Neutrophil (primary cell): ENCODE measurements at regions not wholly inside any gene's neighbourhood (a gene's known extent, or its start where the extent isn't known, plus 50 kb on each side); places are given as distances from the start of the nearest gene placed in this dataset.

Source experiments
- H3K27ac ChIP-seq: fragments of 200-600 bp; sonication (generic); 2 replicates; pipeline ENCODE4 v1.5.1; 2016; ENCODE audit warnings: mild to moderate bottlenecking, moderate library complexity
- H3K27me3 ChIP-seq: fragments of 200-600 bp; sonication (generic); 2 replicates; pipeline ENCODE4 v1.6.0; 2016; ENCODE audit warnings: mild to moderate bottlenecking
- H3K36me3 ChIP-seq: fragments of 200-600 bp; sonication (generic); 2 replicates; pipeline ENCODE4 v1.5.1; 2017
- H3K4me1 ChIP-seq, 2 experiments: fragments of 200-600 bp in 1 of 2; sonication (generic) in 1 of 2; 1 replicate in 1 of 2; 2 replicates in 1 of 2; pipeline versions ENCODE4 v1.5.1 to v1.6.1; 2013 to 2016; ENCODE audit warnings: low read depth in 1 of 2, low read length in 1 of 2, mild to moderate bottlenecking in 1 of 2, moderate library complexity in 1 of 2; ENCODE audit not compliant: control insufficient read depth in 1 of 2, insufficient read depth in 1 of 2
- H3K4me3 ChIP-seq, 2 experiments: fragments of 200-600 bp in 1 of 2; sonication (generic) in 1 of 2; 1 replicate in 1 of 2; 2 replicates in 1 of 2; pipeline ENCODE4 v1.5.1; 2013 to 2016; ENCODE audit warnings: low read depth in 1 of 2, low read length in 1 of 2, mild to moderate bottlenecking in 1 of 2, moderate library complexity in 1 of 2
- H3K9me3 ChIP-seq: fragments of 200-600 bp; sonication (generic); 2 replicates; pipeline ENCODE4 v1.5.1; 2016
- TF ChIP-seq, protein P1 (sequence below): fragments of 200-600 bp; sonication (generic); IDR thresholded peaks from 2 replicates; pipeline ENCODE4 v1.5.1; 2016; ENCODE audit warnings: antibody characterized with exemption

- no peak overlapping the region for H3K27ac ChIP-seq
- no peaks in the 10 kb centered on the region for H3K27me3 ChIP-seq
- TF ChIP-seq, protein P1, sequence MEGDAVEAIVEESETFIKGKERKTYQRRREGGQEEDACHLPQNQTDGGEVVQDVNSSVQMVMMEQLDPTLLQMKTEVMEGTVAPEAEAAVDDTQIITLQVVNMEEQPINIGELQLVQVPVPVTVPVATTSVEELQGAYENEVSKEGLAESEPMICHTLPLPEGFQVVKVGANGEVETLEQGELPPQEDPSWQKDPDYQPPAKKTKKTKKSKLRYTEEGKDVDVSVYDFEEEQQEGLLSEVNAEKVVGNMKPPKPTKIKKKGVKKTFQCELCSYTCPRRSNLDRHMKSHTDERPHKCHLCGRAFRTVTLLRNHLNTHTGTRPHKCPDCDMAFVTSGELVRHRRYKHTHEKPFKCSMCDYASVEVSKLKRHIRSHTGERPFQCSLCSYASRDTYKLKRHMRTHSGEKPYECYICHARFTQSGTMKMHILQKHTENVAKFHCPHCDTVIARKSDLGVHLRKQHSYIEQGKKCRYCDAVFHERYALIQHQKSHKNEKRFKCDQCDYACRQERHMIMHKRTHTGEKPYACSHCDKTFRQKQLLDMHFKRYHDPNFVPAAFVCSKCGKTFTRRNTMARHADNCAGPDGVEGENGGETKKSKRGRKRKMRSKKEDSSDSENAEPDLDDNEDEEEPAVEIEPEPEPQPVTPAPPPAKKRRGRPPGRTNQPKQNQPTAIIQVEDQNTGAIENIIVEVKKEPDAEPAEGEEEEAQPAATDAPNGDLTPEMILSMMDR = no peak
- no peaks in the 10 kb centered on the region for H3K9me3 ChIP-seq
- no peak overlapping the region for H3K4me3 ChIP-seq
- H3K36me3 ChIP-seq = no peaks in the 10 kb centered on the region
- H3K4me1 ChIP-seq = no peaks in the 10 kb centered on the region
Measured at GRCh38 chr4:131098976-131099375, 2003.0 kb downstream of the C4orf33 start.

DNA sequence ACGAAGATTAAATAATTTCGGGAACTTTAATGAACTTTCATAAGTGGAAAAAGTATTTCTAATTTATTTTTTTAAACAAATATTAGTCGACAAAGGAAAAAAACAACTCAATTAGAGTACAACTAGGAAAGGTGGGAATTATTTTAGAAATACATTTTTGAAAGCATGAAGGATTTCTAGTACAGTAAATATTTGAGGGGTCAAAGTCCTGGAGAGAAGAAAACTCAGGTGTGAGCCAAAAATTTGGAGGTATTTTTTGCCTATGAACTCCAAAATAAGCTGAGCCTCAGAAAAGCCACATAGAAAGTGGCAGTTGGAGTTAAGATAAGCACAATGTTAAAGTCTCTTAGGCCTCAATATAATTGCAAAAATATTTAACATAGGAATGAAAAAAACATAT lies 2017.3 kb downstream of the C4orf33 start:
- Histone ChIP-seq H3K4me1 (no peaks in the 10 kb centered on the region), H3K27me3 (no peaks in the 10 kb centered on the region), H3K36me3 (no peaks in the 10 kb centered on the region), H3K27ac (no peak overlapping the region), H3K4me3 (no peak overlapping the region), H3K9me3 (no peaks in the 10 kb centered on the region)
- TF ChIP-seq, protein P1 = no peak

DNA sequence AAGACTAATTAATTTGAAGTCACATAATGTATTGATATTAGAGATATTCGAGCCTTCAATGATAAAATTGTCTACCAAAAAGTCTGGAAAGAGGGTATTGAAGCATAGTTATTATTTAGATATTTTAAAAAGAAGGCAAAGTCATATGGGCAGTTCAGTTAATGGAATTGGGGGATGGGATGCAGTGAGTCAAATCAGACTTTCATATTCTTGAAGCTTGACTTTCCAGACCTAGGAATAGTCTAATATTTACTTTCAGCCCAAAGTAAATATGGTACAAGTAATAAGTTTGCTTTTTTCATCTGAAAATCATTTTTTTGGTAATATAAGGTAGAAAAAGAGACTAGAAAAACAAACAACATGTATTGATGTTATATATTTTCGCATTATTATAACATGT lies 2017.8 kb downstream of the C4orf33 start:
- no peak overlapping the region for H3K4me3 ChIP-seq
- H3K27me3 ChIP-seq = no peaks in the 10 kb centered on the region
- H3K27ac ChIP-seq = no peak overlapping the region
- H3K4me1 ChIP-seq = no peaks in the 10 kb centered on the region
- no peaks in the 10 kb centered on the region for H3K36me3 ChIP-seq
- TF ChIP-seq, protein P1 = no peak
- no peaks in the 10 kb centered on the region for H3K9me3 ChIP-seq

DNA sequence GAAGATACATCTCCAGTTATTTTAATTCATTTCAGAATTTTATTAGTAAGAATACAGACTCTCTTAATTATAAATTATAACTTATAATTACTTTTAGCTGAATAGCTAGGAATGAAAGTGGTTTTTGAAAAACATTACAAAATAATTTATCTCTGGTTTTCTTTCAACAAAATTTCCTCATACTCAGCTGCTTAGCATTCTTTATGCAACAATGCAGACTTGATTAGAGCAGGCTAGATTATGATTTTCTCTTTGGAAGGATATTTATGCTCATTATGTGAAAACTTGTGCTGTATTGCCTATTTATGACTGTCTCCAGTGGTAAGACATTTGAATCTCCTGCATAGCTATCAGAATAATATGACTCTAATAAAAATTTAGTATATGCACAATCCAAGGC lies 2023.7 kb downstream of the C4orf33 start:
- no peak overlapping the region for H3K27ac ChIP-seq
- no peaks in the 10 kb centered on the region for H3K4me1 ChIP-seq
- H3K27me3 ChIP-seq = no peaks in the 10 kb centered on the region
- no peak overlapping the region for H3K4me3 ChIP-seq
- H3K36me3 ChIP-seq = no peaks in the 10 kb centered on the region
- H3K9me3 ChIP-seq = no peaks in the 10 kb centered on the region
- TF ChIP-seq, protein P1 = no peak

- no peak overlapping the region for H3K27ac ChIP-seq
- no peak overlapping the region for H3K4me3 ChIP-seq
- no peaks in the 10 kb centered on the region for H3K4me1 ChIP-seq
Measured at GRCh38 chr4:131137196-131137595, 2011.9 kb upstream of the PCDH10 start.

More at GRCh38 chr4:131137196-131137595, 2011.9 kb upstream of the PCDH10 start:
- no peaks in the 10 kb centered on the region for H3K9me3 ChIP-seq
- TF ChIP-seq, protein P1 = no peak
- H3K36me3 ChIP-seq = no peaks in the 10 kb centered on the region
- no peaks in the 10 kb centered on the region for H3K27me3 ChIP-seq
